ENCODE measurements at regions not wholly inside any gene's neighbourhood (a gene's known extent, or its start where the extent isn't known, plus 50 kb on each side); places are given as distances from the start of the nearest gene placed in this dataset.
"Not testable (repeated sequence)": the region's sequence is repeated elsewhere in the genome, so short reads cannot be mapped to it uniquely, and the experiment has no call there.

GRCh38 chr21:9083091-9083826 is 1438.1 kb upstream of the TPTE start:
- H3K4me3 ChIP-seq (ENCODE audit: low read length); H3K9me3 ChIP-seq (ENCODE audit: control insufficient read depth, low read length); intact Hi-C loops (cut with DNase I); ATAC-seq; H3K27ac ChIP-seq (ENCODE audit: low read length); H3K4me1 ChIP-seq (ENCODE audit: control insufficient read depth, insufficient read depth, low read length); DNase-seq; H3K27me3 ChIP-seq (ENCODE audit: control insufficient read depth, insufficient read depth): not testable (repeated sequence)
- WGBS = 69% methylated on average over 12 of the region's 37 CpGs

GRCh38 chr21:9086299-9086698 is 1435.1 kb upstream of the TPTE start:
- H3K4me1 ChIP-seq (ENCODE audit: control insufficient read depth, insufficient read depth, low read length); H3K9me3 ChIP-seq (ENCODE audit: control insufficient read depth, low read length); DNase-seq; H3K27me3 ChIP-seq (ENCODE audit: control insufficient read depth, insufficient read depth); H3K27ac ChIP-seq (ENCODE audit: low read length); intact Hi-C loops (cut with DNase I); H3K4me3 ChIP-seq (ENCODE audit: low read length); ATAC-seq: not testable (repeated sequence)
- WGBS = 86% methylated on average over 6 of the region's 13 CpGs

- WGBS = 80% methylated on average over 19 of the region's 30 CpGs
- H3K4me3 ChIP-seq (ENCODE audit: low read length); H3K4me1 ChIP-seq (ENCODE audit: control insufficient read depth, insufficient read depth, low read length); ATAC-seq; intact Hi-C loops (cut with DNase I); H3K27me3 ChIP-seq (ENCODE audit: control insufficient read depth, insufficient read depth); H3K27ac ChIP-seq (ENCODE audit: low read length); H3K9me3 ChIP-seq (ENCODE audit: control insufficient read depth, low read length): not testable (repeated sequence)
- DNase-seq = peak in 1 of 3 donors; percentile 49
These were observed 1433.6 kb upstream of the TPTE start for GRCh38 chr21:9087816-9088215.

GRCh38 chr21:9129741-9130140 is 1391.6 kb upstream of the TPTE start:
- H3K4me3 ChIP-seq (ENCODE audit: low read length); ATAC-seq; H3K4me1 ChIP-seq (ENCODE audit: control insufficient read depth, insufficient read depth, low read length); H3K27me3 ChIP-seq (ENCODE audit: control insufficient read depth, insufficient read depth); intact Hi-C loops (cut with DNase I); H3K9me3 ChIP-seq (ENCODE audit: control insufficient read depth, low read length); H3K27ac ChIP-seq (ENCODE audit: low read length): not testable (repeated sequence)
- no CpG with 5 or more reads among the region's 17 CpGs for WGBS
- peak in 2 of 3 donors; percentile 12 to 37 for DNase-seq

GRCh38 chr21:9130817-9131216 is 1390.6 kb upstream of the TPTE start:
- ATAC-seq; H3K9me3 ChIP-seq (ENCODE audit: control insufficient read depth, low read length); H3K27me3 ChIP-seq (ENCODE audit: control insufficient read depth, insufficient read depth); DNase-seq; H3K4me1 ChIP-seq (ENCODE audit: control insufficient read depth, insufficient read depth, low read length); intact Hi-C loops (cut with DNase I); H3K4me3 ChIP-seq (ENCODE audit: low read length); H3K27ac ChIP-seq (ENCODE audit: low read length): not testable (repeated sequence)
- WGBS = 61% methylated on average over 5 of the region's 6 CpGs

All from right cardiac atrium (tissue), 5 donors.